Erythroblast (primary cell): ENCODE measurements at regions not wholly inside any gene's neighbourhood (a gene's known extent, or its start where the extent isn't known, plus 50 kb on each side); places are given as distances from the start of the nearest gene placed in this dataset.

Source experiments
- GATA1 ChIP-seq: IDR thresholded peaks from 2 replicates; pipeline ENCODE4 v1.6.1; 2011; ENCODE audit warnings: low read depth, mild to moderate bottlenecking, control low read depth, low read length, moderate library complexity
- POLR2A ChIP-seq: IDR thresholded peaks from 2 replicates; pipeline ENCODE4 v1.6.1; 2011; ENCODE audit warnings: mild to moderate bottlenecking, low read length

DNA sequence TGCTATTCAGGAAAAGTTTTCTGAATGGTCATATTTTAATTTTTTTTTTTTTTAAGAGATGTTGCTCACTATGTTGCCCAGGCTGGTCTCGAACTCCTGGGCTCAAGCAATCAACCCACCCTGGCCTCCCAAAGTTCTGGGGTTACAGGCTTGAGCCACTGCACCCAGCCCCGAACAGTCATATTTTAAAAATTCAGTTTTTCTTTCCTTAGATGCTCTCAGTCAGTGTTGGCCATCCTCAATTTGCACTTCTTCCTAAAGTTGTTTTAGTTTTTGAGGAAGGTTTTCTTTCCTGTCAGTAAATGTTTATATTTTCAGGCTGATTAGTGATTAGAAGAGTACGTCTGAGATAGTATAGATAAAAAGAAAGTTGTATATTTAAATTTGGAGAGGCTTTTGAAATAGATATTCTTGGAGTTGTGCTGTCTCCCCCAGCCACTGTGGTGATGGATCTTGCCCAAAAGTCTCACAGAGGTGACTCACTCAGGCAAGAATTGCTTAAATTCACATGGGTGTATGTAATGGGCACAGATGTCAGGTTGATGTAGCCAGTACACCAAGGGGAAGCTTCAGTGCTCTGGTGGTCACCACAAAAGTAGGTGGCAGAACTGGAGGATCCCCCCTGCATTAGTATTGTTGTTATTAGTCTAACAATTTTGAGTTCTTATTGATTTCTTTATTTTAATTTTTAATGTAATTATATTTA, 72.2 kb upstream of the ELOVL6 start:
- TF ChIP-seq POLR2A: no peak
- TF ChIP-seq GATA1: no peak
